Ovary (tissue), 3 donors: ENCODE measurements at regions not wholly inside any gene's neighbourhood (a gene's known extent, or its start where the extent isn't known, plus 50 kb on each side); places are given as distances from the start of the nearest gene placed in this dataset.

ENCODE experiments used
- CTCF ChIP-seq, 3 donors: fragments of 450-650 bp in 2 of 3; fragments of 200-600 bp in 1 of 3; IDR thresholded peaks; one replicate each; pipeline versions ENCODE4 v1.5.1 to v1.8.0; 2016 to 2022; ENCODE audit warnings: antibody characterized with exemption in 3 of 3, mild to moderate bottlenecking in 1 of 3
- EP300 ChIP-seq: sonication (generic); formaldehyde crosslinking; IDR thresholded peaks from one replicate; pipeline ENCODE4 v1.6.1; 2017; ENCODE audit warnings: antibody characterized with exemption
- donor health status: DM: no; HTN: no; CAD: no.

GRCh38 chr2:31765078-31765945, 184.6 kb upstream of the SRD5A2 start:
- TF ChIP-seq EP300 (no peak), CTCF (IDR thresholded peaks at IDR 0.05) (no peak)
